ENCODE measurements at regions not wholly inside any gene's neighbourhood (a gene's known extent, or its start where the extent isn't known, plus 50 kb on each side); places are given as distances from the start of the nearest gene placed in this dataset.

- DNase-seq (ENCODE audit: low read depth): no peak
These were observed 51.6 kb upstream of the DLK1 start for GRCh38 chr14:100674897-100675619.

DNA sequence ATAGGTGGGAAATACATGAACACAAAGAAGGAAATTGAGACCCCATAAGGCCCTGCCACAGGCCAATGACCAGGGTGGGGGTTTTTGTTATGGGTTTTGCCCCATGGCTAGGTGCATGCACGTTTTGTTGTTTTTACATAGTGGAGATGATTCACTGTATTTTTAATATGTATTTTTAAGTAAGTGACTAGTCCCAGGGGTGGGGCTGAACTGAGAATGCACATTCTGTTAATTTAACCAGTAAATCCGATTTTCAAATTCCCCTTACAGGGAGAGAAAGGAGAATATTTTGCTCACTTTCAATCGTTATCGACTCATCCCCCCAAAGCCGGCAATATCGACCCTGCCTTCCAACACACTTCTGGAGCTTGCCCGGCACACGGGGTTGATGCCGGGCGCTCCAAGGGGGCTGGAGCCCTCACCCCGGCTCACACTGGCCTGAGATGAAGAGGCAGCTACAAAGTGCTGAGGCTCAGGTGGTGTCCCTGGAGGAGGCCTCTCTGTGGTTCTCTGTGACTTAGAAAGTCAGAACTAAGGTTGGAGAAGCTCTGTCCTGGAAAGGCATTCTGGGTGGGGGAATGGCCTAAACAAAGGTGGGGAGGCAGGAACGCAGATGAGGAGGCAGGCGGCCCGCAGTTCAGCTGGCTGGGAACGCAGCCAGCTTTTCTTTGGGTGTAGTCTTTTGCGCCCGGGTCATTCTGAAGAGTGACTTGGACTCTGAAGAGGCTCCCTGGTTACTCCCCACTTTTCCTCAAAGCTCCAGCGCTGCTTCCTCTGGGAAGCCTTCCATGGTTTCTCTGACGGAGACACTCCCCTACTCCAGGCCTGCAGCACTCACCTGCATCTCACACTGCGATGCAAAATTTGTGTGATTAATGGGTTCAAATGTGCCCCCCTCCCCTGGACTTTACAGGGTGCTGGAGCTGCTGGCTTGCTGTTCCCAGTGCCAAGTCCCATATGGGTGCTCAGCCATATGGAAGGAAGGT lies 50.7 kb upstream of the DLK1 start:
- DNase-seq (ENCODE audit: low read depth): no peak

Data from T-helper 22 cell (primary cell).